ENCODE measurements at regions not wholly inside any gene's neighbourhood (a gene's known extent, or its start where the extent isn't known, plus 50 kb on each side); places are given as distances from the start of the nearest gene placed in this dataset.

GRCh38 chr5:166980666-166981065 lies 1310.8 kb upstream of the WWC1 start:
- no peak for TF ChIP-seq CTCF (IDR thresholded peaks at IDR 0.05)

GRCh38 chr5:166982226-166982625 lies 1309.2 kb upstream of the WWC1 start:
- no peak for TF ChIP-seq CTCF (IDR thresholded peaks at IDR 0.05)

GRCh38 chr5:166991601-166992000 lies 1299.8 kb upstream of the WWC1 start:
- TF ChIP-seq CTCF (IDR thresholded peaks at IDR 0.05): no peak

- no peak for TF ChIP-seq CTCF (IDR thresholded peaks at IDR 0.05)
These were observed 1299.3 kb upstream of the WWC1 start for GRCh38 chr5:166992108-166992507.

GRCh38 chr5:166992874-166993722 lies 1298.3 kb upstream of the WWC1 start:
- no peak for TF ChIP-seq CTCF (IDR thresholded peaks at IDR 0.05)

- no peak for TF ChIP-seq CTCF (IDR thresholded peaks at IDR 0.05)
These were observed 1297.2 kb upstream of the WWC1 start for GRCh38 chr5:166994226-166994625.

GRCh38 chr5:167001246-167001645 lies 1290.2 kb upstream of the WWC1 start:
- no peak for TF ChIP-seq CTCF (IDR thresholded peaks at IDR 0.05)

Measured in LNCAP (cell line).